ENCODE measurements at regions not wholly inside any gene's neighbourhood (a gene's known extent, or its start where the extent isn't known, plus 50 kb on each side); places are given as distances from the start of the nearest gene placed in this dataset.

DNA sequence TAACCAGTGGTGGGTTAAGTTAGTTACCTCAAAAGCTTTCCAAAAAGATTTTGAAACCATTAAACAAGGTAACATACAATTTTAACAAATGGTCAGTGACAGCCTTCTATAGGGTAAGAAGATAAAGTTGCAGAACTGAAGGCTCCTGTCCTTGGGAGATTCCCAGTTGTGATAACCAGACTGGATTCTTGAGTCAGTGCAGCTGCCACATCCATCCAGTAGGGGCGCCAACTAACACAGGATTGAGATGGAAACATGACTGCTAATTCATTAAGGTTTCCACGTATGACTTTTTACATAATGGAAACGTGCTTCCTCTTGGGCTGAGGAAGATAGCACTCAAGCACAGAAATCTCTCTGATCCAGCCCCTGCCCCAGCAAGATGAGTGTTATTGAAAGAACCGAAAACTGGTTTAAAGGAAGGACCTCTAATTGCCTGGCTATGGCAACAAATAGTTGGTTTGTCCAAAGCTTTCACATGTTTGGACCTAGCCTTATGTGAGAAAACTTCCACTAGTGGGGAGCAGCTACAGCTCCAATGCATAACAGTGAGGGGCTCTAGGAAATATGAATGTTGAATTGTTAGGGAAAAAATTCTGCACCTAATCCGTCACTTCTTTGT lies 269.8 kb upstream of the MYOCD start:
- Mint-ChIP-seq H3K27ac (no peak overlapping the region), H3K4me3 (no peak overlapping the region), H3K9me3 (peaks cover 4% of the 10 kb centered on the region), H3K27me3 (ENCODE audit: low read depth) (no peaks in the 10 kb centered on the region), H3K36me3 (ENCODE audit: low read depth) (no peaks in the 10 kb centered on the region), H3K4me1 (ENCODE audit: low read depth) (no peaks in the 10 kb centered on the region)
- DNase-seq, result peak; percentile 7
- intact Hi-C loops (cut with micrococcal nuclease), result no loop called here
- CTCF ChIA-PET, result no interaction called here

- peaks cover 2% of the 10 kb centered on the region for H3K9me3 Mint-ChIP-seq
- H3K27ac Mint-ChIP-seq, result no peak overlapping the region
- intact Hi-C loops (cut with micrococcal nuclease), result no loop called here
- H3K4me1 Mint-ChIP-seq (ENCODE audit: low read depth), result no peaks in the 10 kb centered on the region
- DNase-seq, result no peak
- no peaks in the 10 kb centered on the region for H3K36me3 Mint-ChIP-seq (ENCODE audit: low read depth)
- CTCF ChIA-PET, result no interaction called here
- no peaks in the 10 kb centered on the region for H3K27me3 Mint-ChIP-seq (ENCODE audit: low read depth)
- H3K4me3 Mint-ChIP-seq, result no peak overlapping the region
These were observed 267.1 kb upstream of the MYOCD start for GRCh38 chr17:12398441-12399051.

DNA sequence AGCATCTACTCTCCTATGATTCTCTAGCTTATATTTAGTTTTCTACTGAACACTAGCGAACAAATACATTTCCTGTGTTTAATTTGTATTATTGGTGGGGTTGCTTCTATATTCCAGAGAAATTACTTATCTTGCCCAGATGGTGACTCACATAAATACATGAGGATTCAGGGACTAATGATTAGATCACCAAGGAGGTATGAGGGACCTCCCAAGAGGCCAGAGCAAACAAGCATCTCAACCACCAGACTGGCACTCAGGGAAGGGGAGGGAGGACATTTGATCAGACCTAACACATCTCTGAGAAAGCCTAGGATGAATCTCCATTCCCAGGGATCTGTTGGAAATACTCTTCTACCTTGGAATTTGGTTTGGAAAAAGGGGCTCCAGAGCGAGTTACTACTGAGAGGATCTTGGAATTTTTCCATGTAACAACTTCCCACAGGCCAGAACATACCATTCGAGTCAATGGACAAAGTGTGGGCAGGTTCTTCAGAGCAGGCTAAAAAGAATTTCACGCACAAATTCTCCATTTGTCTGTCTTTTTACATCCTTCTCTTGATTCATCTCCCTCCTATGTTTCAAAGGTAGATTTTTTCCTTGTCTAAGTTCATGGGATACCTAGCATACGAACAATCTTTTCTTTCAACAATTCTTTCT lies 262.6 kb upstream of the MYOCD start:
- H3K36me3 Mint-ChIP-seq (ENCODE audit: low read depth), result no peaks in the 10 kb centered on the region
- H3K27ac Mint-ChIP-seq, result no peak overlapping the region
- intact Hi-C loops (cut with micrococcal nuclease), result no loop called here
- H3K9me3 Mint-ChIP-seq, result peaks cover 1% of the 10 kb centered on the region
- no peaks in the 10 kb centered on the region for H3K4me1 Mint-ChIP-seq (ENCODE audit: low read depth)
- CTCF ChIA-PET, result no interaction called here
- no peaks in the 10 kb centered on the region for H3K27me3 Mint-ChIP-seq (ENCODE audit: low read depth)
- no peak for DNase-seq
- H3K4me3 Mint-ChIP-seq, result no peak overlapping the region

- Mint-ChIP-seq H3K4me3 (no peak overlapping the region), H3K27me3 (ENCODE audit: low read depth) (no peaks in the 10 kb centered on the region), H3K27ac (no peak overlapping the region), H3K36me3 (ENCODE audit: low read depth) (no peaks in the 10 kb centered on the region), H3K4me1 (ENCODE audit: low read depth) (no peaks in the 10 kb centered on the region), H3K9me3 (peaks cover 1% of the 10 kb centered on the region)
- CTCF ChIA-PET, result no interaction called here
- no peak for DNase-seq
- intact Hi-C loops (cut with micrococcal nuclease), result no loop called here
These were observed 261.8 kb upstream of the MYOCD start for GRCh38 chr17:12403881-12404398.

DNA sequence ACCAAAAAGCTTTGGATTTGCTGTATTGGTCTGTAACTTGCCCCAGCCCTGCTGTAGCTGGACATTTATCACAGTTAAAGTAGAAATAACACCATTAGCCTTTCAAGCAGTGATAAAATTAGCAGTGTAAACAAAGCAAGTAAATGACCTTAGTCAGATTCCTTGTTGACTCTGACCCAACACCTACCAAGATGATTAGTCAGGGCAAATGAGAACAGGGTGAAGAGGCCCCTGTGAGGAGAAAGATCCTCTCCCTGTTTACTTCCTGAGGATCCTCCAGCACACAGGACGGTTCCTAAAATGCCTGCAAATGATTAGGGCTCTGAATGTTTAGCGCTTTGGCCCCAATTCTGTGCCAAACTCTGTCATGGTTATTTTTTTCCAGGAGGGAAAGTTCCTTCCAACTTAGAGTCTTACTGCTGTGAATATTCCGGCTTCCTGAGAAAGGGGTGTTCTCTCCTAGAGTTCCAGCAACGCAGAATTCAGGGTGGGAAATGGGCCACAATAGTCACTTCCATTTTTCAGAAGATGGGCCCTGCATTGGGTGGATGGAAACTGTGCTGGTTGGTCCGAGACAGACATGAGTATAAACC lies 259.0 kb upstream of the MYOCD start:
- no peak overlapping the region for H3K4me3 Mint-ChIP-seq
- CTCF ChIA-PET, result no interaction called here
- H3K9me3 Mint-ChIP-seq, result peaks cover 1% of the 10 kb centered on the region
- no peaks in the 10 kb centered on the region for H3K36me3 Mint-ChIP-seq (ENCODE audit: low read depth)
- no peak overlapping the region for H3K27ac Mint-ChIP-seq
- intact Hi-C loops (cut with micrococcal nuclease), result no loop called here
- no peaks in the 10 kb centered on the region for H3K27me3 Mint-ChIP-seq (ENCODE audit: low read depth)
- no peaks in the 10 kb centered on the region for H3K4me1 Mint-ChIP-seq (ENCODE audit: low read depth)
- DNase-seq, result no peak

DNA sequence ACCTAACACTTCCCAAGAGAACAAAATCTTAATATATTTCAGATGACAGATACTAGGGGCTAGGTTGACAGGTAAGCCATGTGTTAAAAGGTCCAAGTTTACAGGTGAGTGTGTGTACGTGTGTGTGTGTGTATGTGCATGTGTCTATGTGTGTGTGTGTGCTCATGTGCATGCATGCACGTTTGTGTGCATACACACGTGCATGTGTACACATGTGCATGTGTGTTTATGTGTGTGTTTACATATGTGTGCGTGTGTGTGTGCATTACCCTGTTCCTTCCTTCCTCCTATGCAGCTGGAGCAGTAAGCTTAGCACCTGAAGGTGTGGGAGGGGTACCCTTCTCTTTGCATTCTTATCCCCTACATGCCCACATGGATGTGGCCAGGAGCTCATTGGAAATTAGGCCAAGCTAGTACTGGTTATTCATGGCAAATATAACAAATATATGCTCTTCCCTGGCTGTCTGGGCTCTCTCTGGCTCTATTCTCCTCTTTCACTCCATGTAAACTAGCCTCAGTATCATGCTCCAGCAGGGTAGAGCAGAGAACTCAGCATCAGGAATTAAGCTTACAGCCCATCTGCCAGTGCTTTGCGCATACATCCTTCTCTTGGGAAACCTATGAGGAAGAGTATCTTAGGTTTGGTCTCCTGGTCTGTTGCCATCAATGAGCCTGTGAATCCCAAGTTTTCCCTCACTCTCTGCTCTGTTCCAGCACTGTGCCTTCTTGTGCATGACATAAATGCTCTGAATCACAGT lies 258.0 kb upstream of the MYOCD start:
- Mint-ChIP-seq H3K27ac (no peak overlapping the region), H3K9me3 (peaks cover 1% of the 10 kb centered on the region), H3K4me3 (no peak overlapping the region), H3K4me1 (ENCODE audit: low read depth) (no peaks in the 10 kb centered on the region), H3K36me3 (ENCODE audit: low read depth) (no peaks in the 10 kb centered on the region), H3K27me3 (ENCODE audit: low read depth) (no peaks in the 10 kb centered on the region)
- CTCF ChIA-PET, result no interaction called here
- intact Hi-C loops (cut with micrococcal nuclease), result no loop called here
- DNase-seq, result no peak

GRCh38 chr17:12409082-12409481 lies 256.6 kb upstream of the MYOCD start:
- DNase-seq, result no peak
- H3K4me3 Mint-ChIP-seq, result no peak overlapping the region
- no peaks in the 10 kb centered on the region for H3K4me1 Mint-ChIP-seq (ENCODE audit: low read depth)
- no peak overlapping the region for H3K27ac Mint-ChIP-seq
- no peaks in the 10 kb centered on the region for H3K36me3 Mint-ChIP-seq (ENCODE audit: low read depth)
- CTCF ChIA-PET, result no interaction called here
- H3K27me3 Mint-ChIP-seq (ENCODE audit: low read depth), result no peaks in the 10 kb centered on the region
- intact Hi-C loops (cut with micrococcal nuclease), result no loop called here
- H3K9me3 Mint-ChIP-seq, result peaks cover 1% of the 10 kb centered on the region

GRCh38 chr17:12410717-12411116 lies 255.0 kb upstream of the MYOCD start:
- H3K27me3 Mint-ChIP-seq (ENCODE audit: low read depth), result no peaks in the 10 kb centered on the region
- no peak overlapping the region for H3K27ac Mint-ChIP-seq
- DNase-seq, result no peak
- H3K4me3 Mint-ChIP-seq, result no peak overlapping the region
- no peaks in the 10 kb centered on the region for H3K36me3 Mint-ChIP-seq (ENCODE audit: low read depth)
- CTCF ChIA-PET, result no interaction called here
- peaks cover 1% of the 10 kb centered on the region for H3K9me3 Mint-ChIP-seq
- H3K4me1 Mint-ChIP-seq (ENCODE audit: low read depth), result no peaks in the 10 kb centered on the region
- intact Hi-C loops (cut with micrococcal nuclease), result no loop called here

- H3K4me3 Mint-ChIP-seq, result no peak overlapping the region
- CTCF ChIA-PET, result no interaction called here
- intact Hi-C loops (cut with micrococcal nuclease), result no loop called here
- H3K9me3 Mint-ChIP-seq, result no peaks in the 10 kb centered on the region
- H3K27me3 Mint-ChIP-seq (ENCODE audit: low read depth), result no peaks in the 10 kb centered on the region
- no peak for DNase-seq
- H3K36me3 Mint-ChIP-seq (ENCODE audit: low read depth), result no peaks in the 10 kb centered on the region
- H3K4me1 Mint-ChIP-seq (ENCODE audit: low read depth), result no peaks in the 10 kb centered on the region
- no peak overlapping the region for H3K27ac Mint-ChIP-seq
These were observed 250.7 kb upstream of the MYOCD start for GRCh38 chr17:12415031-12415430.

DNA sequence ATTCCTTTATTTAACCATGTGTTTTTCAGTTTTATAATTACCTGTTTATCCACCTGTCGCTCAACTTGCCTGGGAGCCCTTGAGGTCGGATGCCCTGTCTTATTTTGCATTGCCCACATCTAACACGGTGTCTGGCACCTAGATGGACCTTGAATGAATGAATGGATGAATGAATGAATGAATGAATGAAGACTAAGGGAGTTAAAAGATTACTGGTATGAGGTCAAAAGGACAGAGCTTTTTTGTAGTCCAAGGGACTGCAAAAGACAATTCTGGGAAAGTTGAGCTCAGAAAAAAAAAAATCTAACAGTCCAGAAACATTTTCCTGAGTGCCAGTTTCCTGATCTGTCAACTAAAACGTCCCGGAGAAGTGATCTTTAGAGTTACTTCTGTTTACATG lies 244.6 kb upstream of the MYOCD start:
- H3K27me3 Mint-ChIP-seq (ENCODE audit: low read depth), result peaks cover 2% of the 10 kb centered on the region
- intact Hi-C loops (cut with micrococcal nuclease), result no loop called here
- no peak overlapping the region for H3K4me3 Mint-ChIP-seq
- peaks cover 13% of the 10 kb centered on the region for H3K9me3 Mint-ChIP-seq
- CTCF ChIA-PET, result no interaction called here
- H3K4me1 Mint-ChIP-seq (ENCODE audit: low read depth), result no peaks in the 10 kb centered on the region
- no peak for DNase-seq
- no peak overlapping the region for H3K27ac Mint-ChIP-seq
- no peaks in the 10 kb centered on the region for H3K36me3 Mint-ChIP-seq (ENCODE audit: low read depth)

GRCh38 chr17:12421646-12422306 lies 243.9 kb upstream of the MYOCD start:
- DNase-seq, result no peak
- H3K4me1 Mint-ChIP-seq (ENCODE audit: low read depth), result no peaks in the 10 kb centered on the region
- H3K4me3 Mint-ChIP-seq, result no peak overlapping the region
- intact Hi-C loops (cut with micrococcal nuclease), result no loop called here
- no peak overlapping the region for H3K27ac Mint-ChIP-seq
- CTCF ChIA-PET, result no interaction called here
- H3K9me3 Mint-ChIP-seq, result peaks cover 14% of the 10 kb centered on the region
- peaks cover 2% of the 10 kb centered on the region for H3K27me3 Mint-ChIP-seq (ENCODE audit: low read depth)
- H3K36me3 Mint-ChIP-seq (ENCODE audit: low read depth), result no peaks in the 10 kb centered on the region

- Mint-ChIP-seq H3K4me3 (no peak overlapping the region), H3K4me1 (ENCODE audit: low read depth) (no peaks in the 10 kb centered on the region), H3K36me3 (ENCODE audit: low read depth) (no peaks in the 10 kb centered on the region), H3K27me3 (ENCODE audit: low read depth) (peaks cover 2% of the 10 kb centered on the region), H3K9me3 (peaks cover 14% of the 10 kb centered on the region), H3K27ac (no peak overlapping the region)
- CTCF ChIA-PET, result interaction anchor here (0.6 kb wide), 1 partner anchor 744 kb away, joined by 4 read pairs; no protein-coding TSS in a partner anchor
- no peak for DNase-seq
- intact Hi-C loops (cut with micrococcal nuclease), result no loop called here
These were observed 243.0 kb upstream of the MYOCD start for GRCh38 chr17:12422651-12423050.

Measured in activated naive CD4-positive, alpha-beta T cell treated with anti-CD3 and anti-CD28 coated beads for 36 hours (primary cell).